K562 (cell line): ENCODE measurements at regions not wholly inside any gene's neighbourhood (a gene's known extent, or its start where the extent isn't known, plus 50 kb on each side); places are given as distances from the start of the nearest gene placed in this dataset.

Experiments used
- ATAC-seq: fragments of 200-7000 bp; cut with Tn5 transposase; 3 replicates; pipeline ENCODE4 v1.9.1; 2020; ENCODE audit warnings: moderate library complexity
- BruUV-seq: library from RNA; stranded (reverse); fragments of 400-500 nt; replicated peaks from 2 replicates; lab custom pipeline; 2021; lab: Mats Ljungman, UMichigan
- CTCF ChIA-PET: fragments of 300-600 bp; formaldehyde crosslinking; extraction: SDS; loops from one replicate; lab custom pipeline; 2021; ENCODE audit warnings: low intra/inter-chr PET ratio; lab: Yijun Ruan, JAX
- POLR2A ChIA-PET: fragments of 300-600, 350-650 bp; sonication (Branson Sonifier 250); formaldehyde crosslinking; extraction: SDS; loops from one replicate; lab custom pipeline; 2021; ENCODE audit warnings: antibody characterized with exemption, inconsistent platforms; lab: Yijun Ruan, JAX
- DNase-seq, 4 experiments: peaks; one replicate each; pipeline versions ENCODE4 v3.0.0 to v3.0.0-alpha.2; 2011 to 2018; ENCODE audit warnings: low spot score in 3 of 4, mixed read lengths in 3 of 4; ENCODE audit errors: extremely low read depth in 1 of 4
- FAIRE-seq: peaks from 2 replicates; lab custom pipeline; 2011; peaks lifted over from hg19 to GRCh38; lab: Jason Lieb, UNC
- H2AFZ ChIP-seq: 2 replicates; pipeline ENCODE4 v1.6.0; 2011; ENCODE audit warnings: low read depth, low read length, control low read depth, inconsistent platforms
- H3K27ac ChIP-seq: fragments of 200-600 bp; 3 replicates; pipeline ENCODE4 v1.8.0; 2011; ENCODE audit warnings: low read depth, mild to moderate bottlenecking, control low read depth, inconsistent platforms, low read length, moderate library complexity, mixed read lengths; ENCODE audit errors: extremely low read depth
- H3K27me3 ChIP-seq, 2 experiments: fragments of 300-600 bp in 1 of 2; 2 replicates in 1 of 2; 3 replicates in 1 of 2; pipeline versions ENCODE4 v1.6.0 to v1.8.0; 2011; ENCODE audit warnings: inconsistent platforms in 2 of 2, low read length in 2 of 2, mild to moderate bottlenecking in 1 of 2, mixed read lengths in 1 of 2, moderate library complexity in 1 of 2; ENCODE audit not compliant: control insufficient read depth in 2 of 2, insufficient read depth in 2 of 2
- H3K36me3 ChIP-seq: fragments of 300-600 bp; 3 replicates; pipeline ENCODE4 v1.8.0; 2011; ENCODE audit warnings: mild to moderate bottlenecking, low read length, inconsistent platforms; ENCODE audit not compliant: control insufficient read depth, insufficient read depth
- H3K4me1 ChIP-seq, 2 experiments: fragments of 200-600 bp in 1 of 2; replicated peaks in 1 of 2; 2 replicates in 1 of 2; 3 replicates in 1 of 2; pipeline versions ENCODE4 v1.5.1 to v1.8.0; 2011; ENCODE audit warnings: inconsistent platforms in 2 of 2, low read length in 2 of 2, mild to moderate bottlenecking in 1 of 2, mixed read lengths in 1 of 2, moderate library complexity in 1 of 2; ENCODE audit not compliant: control insufficient read depth in 2 of 2, insufficient read depth in 2 of 2
- H3K4me2 ChIP-seq: 2 replicates; pipeline ENCODE4 v1.6.1; 2011; ENCODE audit warnings: low read length, control low read depth, inconsistent platforms, mixed read lengths; ENCODE audit not compliant: insufficient read depth
- H3K4me3 ChIP-seq: fragments of 200-600 bp; sonication (generic), shearing (Covaris generic); 2 replicates; pipeline ENCODE4 v1.5.1; 2016; ENCODE audit warnings: control low read depth, inconsistent platforms
- H3K79me2 ChIP-seq: fragments of 200-600 bp; 3 replicates; pipeline ENCODE4 v1.8.0; 2011; ENCODE audit warnings: low read length, inconsistent platforms; ENCODE audit not compliant: control insufficient read depth, insufficient read depth
- H3K9ac ChIP-seq, 2 experiments: 2 replicates each; pipeline versions ENCODE4 v1.6.0 to v1.6.1; 2011; ENCODE audit warnings: low read depth in 2 of 2, low read length in 2 of 2, control low read depth in 1 of 2, inconsistent platforms in 1 of 2, mild to moderate bottlenecking in 1 of 2, mixed read lengths in 1 of 2; ENCODE audit not compliant: insufficient read depth in 1 of 2
- H3K9me1 ChIP-seq: one replicate; pipeline ENCODE4 v1.6.0; 2011; ENCODE audit warnings: inconsistent platforms, mild to moderate bottlenecking, low read length, moderate library complexity; ENCODE audit not compliant: control insufficient read depth, insufficient read depth
- H3K9me3 ChIP-seq: replicated peaks from 2 replicates; pipeline ENCODE4 v1.5.1; 2011; ENCODE audit warnings: low read depth, low read length, inconsistent platforms; ENCODE audit not compliant: control insufficient read depth, insufficient read depth
- H4K20me1 ChIP-seq: replicated peaks from 2 replicates; pipeline ENCODE4 v1.6.1; 2011; ENCODE audit warnings: low read length, inconsistent platforms, mixed read lengths; ENCODE audit not compliant: control insufficient read depth, insufficient read depth
- CGGBP1 ChIP-seq: fragments of 250-450 bp; sonication (Bioruptor Pico); IDR thresholded peaks from 2 replicates; pipeline ENCODE4 v1.9.0; 2021; ENCODE audit warnings: mild to moderate bottlenecking
- HDAC1 ChIP-seq, 2 experiments: fragments of 450-650 bp; IDR thresholded peaks; 2 replicates each; pipeline ENCODE4 v1.6.1; 2016 to 2017; ENCODE audit warnings: inconsistent platforms in 1 of 2, mild to moderate bottlenecking in 1 of 2, moderate library complexity in 1 of 2
- MEF2D ChIP-seq: conservative IDR thresholded peaks from 2 replicates; pipeline ENCODE4 v1.6.1; 2016; ENCODE audit warnings: low read depth, missing genetic modification characterization, missing compliant biosample characterization
- MTA2 ChIP-seq: fragments of 450-650 bp; IDR thresholded peaks from 2 replicates; pipeline ENCODE4 v1.6.1; 2016; ENCODE audit warnings: low read depth
- SNIP1 ChIP-seq: fragments of 450-650 bp; IDR thresholded peaks from 2 replicates; pipeline ENCODE4 v1.7.1; 2017; ENCODE audit warnings: low read depth, mild to moderate bottlenecking
- SPI1 ChIP-seq: IDR thresholded peaks from 2 replicates; pipeline ENCODE4 v1.6.1; 2011; ENCODE audit warnings: low read depth, low read length, control low read depth, borderline replicate concordance
- ZBTB17 ChIP-seq: fragments of 450-650 bp; formaldehyde crosslinking; IDR thresholded peaks from 2 replicates; pipeline ENCODE4 v1.4.0; 2020; ENCODE audit warnings: mild to moderate bottlenecking
- ZFPM2 ChIP-seq: fragments of 250-450 bp; sonication (Bioruptor Pico); IDR thresholded peaks from 2 replicates; pipeline ENCODE4 v1.5.1; 2022; ENCODE audit warnings: mild to moderate bottlenecking
- ZNF407 ChIP-seq: fragments of 450-650 bp; IDR thresholded peaks from 2 replicates; pipeline ENCODE4 v1.6.1; 2016; ENCODE audit warnings: low read depth
- in situ Hi-C: fragments of 300-500 bp; cut with MboI; formaldehyde crosslinking; loops from 4 replicates; pipeline ENCODE4 v1.15.0; 2018; ENCODE audit warnings: inconsistent platforms, mixed read lengths
- intact Hi-C: fragments of 100-400 bp; cut with micrococcal nuclease; formaldehyde crosslinking; loops from 2 replicates; pipeline ENCODE4 v1.14.2; 2022

GRCh38 chr1:111062081-111062480 lies 77.8 kb downstream of the DRAM2 start:
- H4K20me1 ChIP-seq: no peaks in the 10 kb centered on the region
- H3K4me1 ChIP-seq: no peaks in the 10 kb centered on the region
- no peak overlapping the region for H2AFZ ChIP-seq
- no peak for FAIRE-seq
- TF ChIP-seq SNIP1 (no peak), SPI1 (no peak), MEF2D (tag) (no peak), CGGBP1 (CRISPR knock-in tag) (no peak), ZFPM2 (no peak), MTA2 (no peak), ZNF407 (no peak), HDAC1 (IDR thresholded peaks at IDR 0.05) (no peak), ZBTB17 (CRISPR knock-in tag) (no peak)
- POLR2A ChIA-PET: interaction anchor here (0.6 kb wide), 1 partner anchor 839 kb away, joined by 3 read pairs; no protein-coding TSS in a partner anchor
- CTCF ChIA-PET: no interaction called here
- no TSS peak for BruUV-seq
- DNase-seq: no peak
- H3K4me3 ChIP-seq: no peak overlapping the region
- H3K27me3 ChIP-seq: no peaks in the 10 kb centered on the region
- H3K9me1 ChIP-seq: no peaks in the 10 kb centered on the region
- no peaks in the 10 kb centered on the region for H3K36me3 ChIP-seq
- ATAC-seq: no peak
- no peak overlapping the region for H3K9ac ChIP-seq
- in situ Hi-C loops (no loop called here), intact Hi-C loops (no loop called here)
- no peak overlapping the region for H3K27ac ChIP-seq
- no peak overlapping the region for H3K4me2 ChIP-seq
- 0 out of 2 replicates have a peak, but pooled peaks cover 2% of the 10 kb centered on the region for H3K9me3 ChIP-seq
- no peaks in the 10 kb centered on the region for H3K79me2 ChIP-seq
